ENCODE measurements at regions not wholly inside any gene's neighbourhood (a gene's known extent, or its start where the extent isn't known, plus 50 kb on each side); places are given as distances from the start of the nearest gene placed in this dataset.

DNA sequence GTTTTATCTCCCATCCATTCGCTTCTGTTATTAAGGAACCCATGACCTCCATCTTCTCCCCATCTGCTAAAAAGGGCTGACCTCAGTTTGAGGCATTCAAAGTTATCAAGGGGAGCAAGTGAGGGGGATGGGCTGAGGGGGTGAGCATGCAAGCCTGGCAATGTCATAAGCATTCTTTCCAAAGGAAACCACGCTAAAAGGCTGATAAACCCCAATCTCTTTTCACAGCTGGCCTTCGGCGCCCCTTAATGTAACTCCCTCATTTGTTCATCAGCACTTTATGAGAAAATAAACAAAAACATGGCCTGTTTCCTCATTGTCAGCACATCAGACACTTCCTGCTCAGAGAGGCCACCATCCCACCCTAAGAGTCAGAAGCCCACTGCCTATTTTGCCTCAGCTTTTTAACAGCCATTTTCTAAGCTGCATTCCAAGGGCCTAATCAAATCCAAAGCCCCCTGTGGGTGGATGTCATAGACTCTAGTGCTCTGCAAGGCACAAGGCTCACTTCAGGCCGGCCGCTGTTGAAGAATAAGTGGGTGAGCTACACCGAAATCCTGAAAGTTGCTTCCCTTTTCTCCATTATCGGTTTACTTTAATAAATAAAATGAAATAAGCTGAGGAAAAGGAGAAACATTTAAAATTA is 92.0 kb upstream of the SRD5A3 start:
- H3K4me3 ChIP-seq (ENCODE audit: low read depth, low read length) = no peak overlapping the region
- no peak for DNase-seq (ENCODE audit: low read depth)
- TF ChIP-seq POLR2A (IDR thresholded peaks at IDR 0.05; ENCODE audit: extremely low read depth, insufficient read length) = no peak
- TF ChIP-seq, protein P1, sequence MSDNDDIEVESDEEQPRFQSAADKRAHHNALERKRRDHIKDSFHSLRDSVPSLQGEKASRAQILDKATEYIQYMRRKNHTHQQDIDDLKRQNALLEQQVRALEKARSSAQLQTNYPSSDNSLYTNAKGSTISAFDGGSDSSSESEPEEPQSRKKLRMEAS (IDR thresholded peaks at IDR 0.05; ENCODE audit: low read depth, low read length) = no peak

DNA sequence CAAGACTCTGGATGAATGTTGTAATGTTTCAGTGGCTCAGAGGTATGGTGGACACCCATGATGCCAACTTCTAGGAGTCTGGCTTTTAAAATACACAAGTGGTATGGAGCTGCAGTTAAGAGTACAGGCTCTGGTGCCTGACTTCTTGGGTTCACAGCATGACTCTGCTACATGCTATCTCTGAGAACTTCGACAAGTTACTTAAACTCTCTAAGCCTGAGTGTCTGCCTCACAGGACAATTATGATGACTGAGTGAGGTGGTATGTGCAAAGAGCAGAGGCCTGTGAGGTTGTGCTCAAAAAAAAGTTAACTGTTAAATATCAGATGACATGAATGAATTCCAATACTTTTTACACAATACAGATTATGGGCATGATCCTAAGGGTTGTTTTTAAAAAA is 90.9 kb upstream of the SRD5A3 start:
- DNase-seq (ENCODE audit: low read depth) = no peak
- no peak overlapping the region for H3K4me3 ChIP-seq (ENCODE audit: low read depth, low read length)
- TF ChIP-seq, protein P1 (IDR thresholded peaks at IDR 0.05; ENCODE audit: low read depth, low read length) = no peak
- TF ChIP-seq POLR2A (IDR thresholded peaks at IDR 0.05; ENCODE audit: extremely low read depth, insufficient read length) (no peak), MYC (IDR thresholded peaks at IDR 0.05; ENCODE audit: low read depth, low read length) (no peak)
- TF ChIP-seq, protein P2, sequence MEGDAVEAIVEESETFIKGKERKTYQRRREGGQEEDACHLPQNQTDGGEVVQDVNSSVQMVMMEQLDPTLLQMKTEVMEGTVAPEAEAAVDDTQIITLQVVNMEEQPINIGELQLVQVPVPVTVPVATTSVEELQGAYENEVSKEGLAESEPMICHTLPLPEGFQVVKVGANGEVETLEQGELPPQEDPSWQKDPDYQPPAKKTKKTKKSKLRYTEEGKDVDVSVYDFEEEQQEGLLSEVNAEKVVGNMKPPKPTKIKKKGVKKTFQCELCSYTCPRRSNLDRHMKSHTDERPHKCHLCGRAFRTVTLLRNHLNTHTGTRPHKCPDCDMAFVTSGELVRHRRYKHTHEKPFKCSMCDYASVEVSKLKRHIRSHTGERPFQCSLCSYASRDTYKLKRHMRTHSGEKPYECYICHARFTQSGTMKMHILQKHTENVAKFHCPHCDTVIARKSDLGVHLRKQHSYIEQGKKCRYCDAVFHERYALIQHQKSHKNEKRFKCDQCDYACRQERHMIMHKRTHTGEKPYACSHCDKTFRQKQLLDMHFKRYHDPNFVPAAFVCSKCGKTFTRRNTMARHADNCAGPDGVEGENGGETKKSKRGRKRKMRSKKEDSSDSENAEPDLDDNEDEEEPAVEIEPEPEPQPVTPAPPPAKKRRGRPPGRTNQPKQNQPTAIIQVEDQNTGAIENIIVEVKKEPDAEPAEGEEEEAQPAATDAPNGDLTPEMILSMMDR (IDR thresholded peaks at IDR 0.05; ENCODE audit: low read depth, low read length) = no peak

DNA sequence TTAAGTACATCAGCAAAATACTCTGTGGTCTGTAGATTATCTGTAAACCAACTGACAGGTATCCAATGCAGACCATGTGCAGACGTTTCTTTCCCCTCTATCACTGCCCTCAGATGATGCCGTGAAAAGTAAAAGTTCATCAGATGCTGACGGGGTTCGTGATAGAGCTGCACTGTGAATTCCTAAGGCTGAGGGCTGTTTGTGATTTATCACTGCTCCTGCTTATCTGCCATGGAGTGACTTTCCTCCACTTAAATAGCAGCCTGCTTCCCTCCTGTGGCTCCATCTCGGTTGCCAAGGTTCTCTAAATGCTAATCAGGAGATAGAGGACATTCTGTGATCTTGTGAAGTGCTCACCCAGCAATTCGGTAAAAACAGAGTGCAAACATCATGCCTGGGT is 89.3 kb upstream of the SRD5A3 start:
- no peak for DNase-seq (ENCODE audit: low read depth)
- H3K4me3 ChIP-seq (ENCODE audit: low read depth, low read length) = no peak overlapping the region
- TF ChIP-seq, protein P1 (IDR thresholded peaks at IDR 0.05; ENCODE audit: low read depth, low read length) = no peak
- TF ChIP-seq POLR2A (IDR thresholded peaks at IDR 0.05; ENCODE audit: extremely low read depth, insufficient read length) (no peak), MYC (IDR thresholded peaks at IDR 0.05; ENCODE audit: low read depth, low read length) (no peak)
- TF ChIP-seq, protein P2 (IDR thresholded peaks at IDR 0.05; ENCODE audit: low read depth, low read length) = no peak

DNA sequence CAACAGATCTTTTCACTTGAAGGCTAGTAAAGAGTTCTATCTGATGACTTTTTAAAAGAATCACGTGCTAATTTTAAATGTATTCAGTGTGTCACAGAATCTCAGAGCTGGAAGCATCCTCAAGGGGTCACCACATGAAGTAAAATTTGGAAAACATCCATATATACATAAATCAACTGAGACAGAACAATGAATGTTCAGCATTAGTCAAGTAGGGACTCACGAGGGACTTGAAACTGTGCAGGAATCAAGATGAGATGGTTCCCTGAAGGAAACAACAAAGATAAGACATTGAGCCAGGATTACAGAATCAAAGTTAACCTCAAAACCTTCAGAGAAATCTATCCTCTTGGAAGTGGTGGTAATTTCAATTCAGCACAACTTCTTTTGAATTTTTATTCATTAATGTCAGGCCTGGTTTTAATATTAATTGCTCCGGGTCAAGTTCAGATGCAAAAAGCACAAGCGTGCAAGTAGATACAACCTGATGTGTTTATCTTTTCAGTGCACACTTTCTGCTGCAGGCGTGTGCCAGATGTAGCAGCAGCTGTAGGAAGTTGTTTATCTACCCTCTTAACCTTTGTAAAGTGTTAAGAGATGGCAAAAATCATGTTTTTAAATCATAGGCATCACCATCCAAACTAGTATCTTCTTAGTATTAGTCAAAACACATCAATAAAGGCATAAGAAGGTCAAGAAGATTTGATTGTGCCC is 87.7 kb upstream of the SRD5A3 start:
- TF ChIP-seq POLR2A (IDR thresholded peaks at IDR 0.05; ENCODE audit: extremely low read depth, insufficient read length) (no peak), MYC (IDR thresholded peaks at IDR 0.05; ENCODE audit: low read depth, low read length) (no peak)
- TF ChIP-seq, protein P2 (IDR thresholded peaks at IDR 0.05; ENCODE audit: low read depth, low read length) = no peak
- TF ChIP-seq, protein P1 (IDR thresholded peaks at IDR 0.05; ENCODE audit: low read depth, low read length) = no peak
- H3K4me3 ChIP-seq (ENCODE audit: low read depth, low read length) = no peak overlapping the region
- no peak for DNase-seq (ENCODE audit: low read depth)

DNA sequence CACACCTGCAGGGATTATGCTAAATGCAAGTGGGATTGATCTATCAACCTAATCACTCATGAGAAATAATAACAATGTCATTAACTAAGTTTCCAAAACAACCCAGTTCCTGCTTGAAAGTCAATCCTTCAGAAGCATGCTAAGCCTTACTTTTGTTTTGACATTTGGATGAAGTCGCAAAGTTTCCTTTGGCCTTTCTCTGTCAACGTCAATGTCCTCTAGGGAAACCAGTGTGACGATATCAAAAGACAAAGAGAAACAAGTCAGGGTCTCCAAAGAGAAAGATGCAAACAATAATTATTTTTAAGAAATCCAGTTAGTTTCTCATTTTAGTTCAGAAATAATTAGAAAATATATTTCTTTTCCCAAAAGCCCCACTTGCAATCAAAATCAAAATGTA is 86.7 kb upstream of the SRD5A3 start:
- DNase-seq (ENCODE audit: low read depth) = no peak
- no peak overlapping the region for H3K4me3 ChIP-seq (ENCODE audit: low read depth, low read length)
- no peak for TF ChIP-seq MYC (IDR thresholded peaks at IDR 0.05; ENCODE audit: low read depth, low read length)
- TF ChIP-seq, protein P1 (IDR thresholded peaks at IDR 0.05; ENCODE audit: low read depth, low read length) = no peak
- TF ChIP-seq POLR2A (IDR thresholded peaks at IDR 0.05; ENCODE audit: extremely low read depth, insufficient read length) = no peak
- TF ChIP-seq, protein P2 (IDR thresholded peaks at IDR 0.05; ENCODE audit: low read depth, low read length) = no peak

DNA sequence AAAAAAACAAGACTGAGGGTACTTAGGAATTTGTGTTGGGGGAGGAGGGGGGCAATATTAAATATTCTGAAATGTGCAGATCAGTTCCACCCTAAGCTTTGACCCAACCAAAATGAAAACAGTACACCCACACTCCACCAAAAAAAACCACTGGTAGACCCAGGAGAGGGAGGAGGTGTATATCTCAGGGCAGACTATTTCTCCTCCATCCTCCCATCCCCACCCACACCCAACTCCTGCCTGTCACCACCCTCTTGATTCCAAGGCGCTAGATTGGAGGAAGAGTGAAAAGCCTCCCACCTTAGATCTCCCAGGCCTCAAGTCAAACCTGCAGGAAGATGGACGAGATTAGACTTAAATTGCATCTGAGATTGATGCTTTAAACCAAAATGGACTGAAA is 76.6 kb upstream of the SRD5A3 start:
- no peak overlapping the region for H3K4me3 ChIP-seq (ENCODE audit: low read depth, low read length)
- no peak for DNase-seq (ENCODE audit: low read depth)
- TF ChIP-seq, protein P2 (IDR thresholded peaks at IDR 0.05; ENCODE audit: low read depth, low read length) = no peak

Measured in NB4 (cell line).